IPS-15b (cell line): ENCODE measurements at regions not wholly inside any gene's neighbourhood (a gene's known extent, or its start where the extent isn't known, plus 50 kb on each side); places are given as distances from the start of the nearest gene placed in this dataset.
"Not testable (repeated sequence)": the region's sequence is repeated elsewhere in the genome, so short reads cannot be mapped to it uniquely, and the experiment has no call there.

Experiments used
- H3K27me3 ChIP-seq: one replicate; pipeline ENCODE4 v1.6.1; 2013; ENCODE audit warnings: low read length; ENCODE audit not compliant: control insufficient read depth, insufficient read depth
- H3K36me3 ChIP-seq: one replicate; pipeline ENCODE4 v1.6.1; 2013; ENCODE audit warnings: low read length; ENCODE audit not compliant: control insufficient read depth, insufficient read depth
- H3K4me1 ChIP-seq: one replicate; pipeline ENCODE4 v1.6.1; 2013; ENCODE audit warnings: mild to moderate bottlenecking, low read length; ENCODE audit not compliant: control insufficient read depth, insufficient read depth
- H3K4me3 ChIP-seq: one replicate; pipeline ENCODE4 v1.5.1; 2013; ENCODE audit warnings: low read depth, low read length
- H3K9ac ChIP-seq: one replicate; pipeline ENCODE4 v1.6.1; 2013; ENCODE audit warnings: low read depth, mild to moderate bottlenecking, low read length
- H3K9me3 ChIP-seq: one replicate; pipeline ENCODE4 v1.6.1; 2013; ENCODE audit warnings: mild to moderate bottlenecking, low read length; ENCODE audit not compliant: control insufficient read depth, insufficient read depth

GRCh38 chr1:187933562-187934419 lies 1105.0 kb downstream of the PLA2G4A start:
- Histone ChIP-seq H3K9me3 (no peaks in the 10 kb centered on the region), H3K9ac (no peak overlapping the region), H3K4me1 (peaks cover 7% of the 10 kb centered on the region), H3K4me3 (no peak overlapping the region), H3K27me3 (no peaks in the 10 kb centered on the region), H3K36me3 (no peaks in the 10 kb centered on the region)

GRCh38 chr1:187936667-187937066 lies 1107.9 kb downstream of the PLA2G4A start:
- no peak overlapping the region for H3K4me3 ChIP-seq
- H3K4me1 ChIP-seq = no peaks in the 10 kb centered on the region
- H3K9me3 ChIP-seq = no peaks in the 10 kb centered on the region
- no peak overlapping the region for H3K9ac ChIP-seq
- no peaks in the 10 kb centered on the region for H3K36me3 ChIP-seq
- H3K27me3 ChIP-seq = no peaks in the 10 kb centered on the region

GRCh38 chr1:187938092-187938491 lies 1109.3 kb downstream of the PLA2G4A start:
- no peak overlapping the region for H3K4me3 ChIP-seq
- no peaks in the 10 kb centered on the region for H3K4me1 ChIP-seq
- H3K9ac ChIP-seq = no peak overlapping the region
- no peaks in the 10 kb centered on the region for H3K27me3 ChIP-seq
- H3K36me3 ChIP-seq = no peaks in the 10 kb centered on the region
- no peaks in the 10 kb centered on the region for H3K9me3 ChIP-seq

GRCh38 chr1:187942986-187943385 lies 1114.2 kb downstream of the PLA2G4A start:
- no peak overlapping the region for H3K9ac ChIP-seq
- no peaks in the 10 kb centered on the region for H3K36me3 ChIP-seq
- H3K4me1 ChIP-seq = no peaks in the 10 kb centered on the region
- no peak overlapping the region for H3K4me3 ChIP-seq
- peaks cover 4% of the 10 kb centered on the region for H3K9me3 ChIP-seq
- no peaks in the 10 kb centered on the region for H3K27me3 ChIP-seq

- Histone ChIP-seq H3K9ac (no peak overlapping the region), H3K27me3 (no peaks in the 10 kb centered on the region), H3K4me3 (no peak overlapping the region), H3K4me1 (no peaks in the 10 kb centered on the region), H3K9me3 (peaks cover 4% of the 10 kb centered on the region), H3K36me3 (no peaks in the 10 kb centered on the region)
These were observed 1115.1 kb downstream of the PLA2G4A start for GRCh38 chr1:187943606-187944403.

- H3K27me3 ChIP-seq, H3K9me3 ChIP-seq, H3K36me3 ChIP-seq, H3K4me1 ChIP-seq, H3K4me3 ChIP-seq, H3K9ac ChIP-seq: not testable (repeated sequence)
These were observed 1117.9 kb downstream of the PLA2G4A start for GRCh38 chr1:187946661-187947060.

- Histone ChIP-seq H3K4me3 (no peak overlapping the region), H3K9ac (no peak overlapping the region), H3K9me3 (peaks cover 4% of the 10 kb centered on the region), H3K27me3 (no peaks in the 10 kb centered on the region), H3K36me3 (no peaks in the 10 kb centered on the region), H3K4me1 (no peaks in the 10 kb centered on the region)
These were observed 1118.6 kb downstream of the PLA2G4A start for GRCh38 chr1:187947359-187947758.

GRCh38 chr1:187948170-187948794 lies 1119.5 kb downstream of the PLA2G4A start:
- peaks cover 4% of the 10 kb centered on the region for H3K9me3 ChIP-seq
- no peaks in the 10 kb centered on the region for H3K36me3 ChIP-seq
- no peak overlapping the region for H3K4me3 ChIP-seq
- no peak overlapping the region for H3K9ac ChIP-seq
- H3K4me1 ChIP-seq = no peaks in the 10 kb centered on the region
- no peaks in the 10 kb centered on the region for H3K27me3 ChIP-seq

GRCh38 chr1:187949567-187949966 lies 1120.8 kb downstream of the PLA2G4A start:
- no peaks in the 10 kb centered on the region for H3K27me3 ChIP-seq
- no peaks in the 10 kb centered on the region for H3K4me1 ChIP-seq
- H3K36me3 ChIP-seq = no peaks in the 10 kb centered on the region
- peaks cover 4% of the 10 kb centered on the region for H3K9me3 ChIP-seq
- no peak overlapping the region for H3K4me3 ChIP-seq
- H3K9ac ChIP-seq = no peak overlapping the region

GRCh38 chr1:187951817-187952216 lies 1123.1 kb downstream of the PLA2G4A start:
- H3K36me3 ChIP-seq = no peaks in the 10 kb centered on the region
- H3K4me3 ChIP-seq = no peak overlapping the region
- no peaks in the 10 kb centered on the region for H3K4me1 ChIP-seq
- no peak overlapping the region for H3K9ac ChIP-seq
- H3K9me3 ChIP-seq = peaks cover 2% of the 10 kb centered on the region
- H3K27me3 ChIP-seq = no peaks in the 10 kb centered on the region

- Histone ChIP-seq H3K9me3 (no peaks in the 10 kb centered on the region), H3K27me3 (no peaks in the 10 kb centered on the region), H3K9ac (no peak overlapping the region), H3K36me3 (no peaks in the 10 kb centered on the region), H3K4me1 (no peaks in the 10 kb centered on the region), H3K4me3 (no peak overlapping the region)
These were observed 1123.7 kb downstream of the PLA2G4A start for GRCh38 chr1:187952446-187952845.
